GM23338 (cell line): ENCODE measurements at regions not wholly inside any gene's neighbourhood (a gene's known extent, or its start where the extent isn't known, plus 50 kb on each side); places are given as distances from the start of the nearest gene placed in this dataset.

ENCODE experiments used
- CREB1 ChIP-seq: fragments of 250-450 bp; sonication (Bioruptor Pico); IDR thresholded peaks from 2 replicates; pipeline ENCODE4 v1.5.0; 2020; ENCODE audit warnings: low read depth, mild to moderate bottlenecking, moderate library complexity
- EZH2 ChIP-seq: fragments of 200-600 bp; sonication (generic); IDR thresholded peaks from one replicate; pipeline ENCODE4 v1.8.0; 2017; ENCODE audit warnings: antibody characterized with exemption, mild to moderate bottlenecking, low read depth; ENCODE audit not compliant: unreplicated experiment
- EZH2phosphoT487 ChIP-seq: fragments of 200-600 bp; sonication (generic); IDR thresholded peaks from one replicate; pipeline ENCODE4 v1.8.1; 2018; ENCODE audit warnings: antibody characterized with exemption; ENCODE audit not compliant: unreplicated experiment
- NANOG ChIP-seq: IDR thresholded peaks from 2 replicates; pipeline ENCODE4 v1.6.1; 2016; ENCODE audit warnings: antibody characterized with exemption, borderline replicate concordance
- POLR2AphosphoS5 ChIP-seq: IDR thresholded peaks from 2 replicates; pipeline ENCODE4 v1.6.1; 2016; ENCODE audit warnings: antibody characterized with exemption, low read depth
- REST ChIP-seq: IDR thresholded peaks from one replicate; pipeline ENCODE4 v1.6.1; 2018; ENCODE audit warnings: antibody characterized with exemption; ENCODE audit not compliant: unreplicated experiment
- ZNF114 ChIP-seq: fragments of 250-450 bp; sonication (Bioruptor Pico); IDR thresholded peaks from 2 replicates; pipeline ENCODE4 v1.5.0; 2020; ENCODE audit warnings: mild to moderate bottlenecking, moderate library complexity
- ZNF331 ChIP-seq: fragments of 250-450 bp; sonication (Bioruptor Pico); IDR thresholded peaks from 2 replicates; pipeline ENCODE4 v1.5.0; 2020; ENCODE audit warnings: low read depth, mild to moderate bottlenecking, moderate library complexity
- TF ChIP-seq, protein P1 (sequence below), 2 experiments: fragments of 200-600 bp in 1 of 2; sonication (generic) in 1 of 2; conservative IDR thresholded peaks; 2 replicates each; pipeline versions ENCODE4 v1.5.1 to v1.6.1; 2016 to 2017; ENCODE audit warnings: antibody characterized with exemption in 2 of 2, low read depth in 2 of 2, mild to moderate bottlenecking in 2 of 2, moderate library complexity in 1 of 2
- TF ChIP-seq, protein P2 (sequence below): IDR thresholded peaks from 2 replicates; pipeline ENCODE4 v1.6.1; 2016; ENCODE audit warnings: antibody characterized with exemption
- TF ChIP-seq, protein P3 (sequence below): fragments of 250-450 bp; sonication (Bioruptor Pico); IDR thresholded peaks from 2 replicates; pipeline ENCODE4 v1.5.0; 2020; ENCODE audit warnings: mild to moderate bottlenecking, moderate library complexity

- TF ChIP-seq ZNF114 (CRISPR knock-in tag) (no peak), EZH2 (no peak), CREB1 (no peak), EZH2phosphoT487 (no peak), REST (no peak), POLR2AphosphoS5 (no peak), ZNF331 (CRISPR knock-in tag) (no peak), NANOG (no peak)
- TF ChIP-seq, protein P1, sequence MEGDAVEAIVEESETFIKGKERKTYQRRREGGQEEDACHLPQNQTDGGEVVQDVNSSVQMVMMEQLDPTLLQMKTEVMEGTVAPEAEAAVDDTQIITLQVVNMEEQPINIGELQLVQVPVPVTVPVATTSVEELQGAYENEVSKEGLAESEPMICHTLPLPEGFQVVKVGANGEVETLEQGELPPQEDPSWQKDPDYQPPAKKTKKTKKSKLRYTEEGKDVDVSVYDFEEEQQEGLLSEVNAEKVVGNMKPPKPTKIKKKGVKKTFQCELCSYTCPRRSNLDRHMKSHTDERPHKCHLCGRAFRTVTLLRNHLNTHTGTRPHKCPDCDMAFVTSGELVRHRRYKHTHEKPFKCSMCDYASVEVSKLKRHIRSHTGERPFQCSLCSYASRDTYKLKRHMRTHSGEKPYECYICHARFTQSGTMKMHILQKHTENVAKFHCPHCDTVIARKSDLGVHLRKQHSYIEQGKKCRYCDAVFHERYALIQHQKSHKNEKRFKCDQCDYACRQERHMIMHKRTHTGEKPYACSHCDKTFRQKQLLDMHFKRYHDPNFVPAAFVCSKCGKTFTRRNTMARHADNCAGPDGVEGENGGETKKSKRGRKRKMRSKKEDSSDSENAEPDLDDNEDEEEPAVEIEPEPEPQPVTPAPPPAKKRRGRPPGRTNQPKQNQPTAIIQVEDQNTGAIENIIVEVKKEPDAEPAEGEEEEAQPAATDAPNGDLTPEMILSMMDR (conservative IDR thresholded peaks at IDR 0.05; ENCODE audit: low read depth in 2 of 2), result no peak
- TF ChIP-seq, protein P2, sequence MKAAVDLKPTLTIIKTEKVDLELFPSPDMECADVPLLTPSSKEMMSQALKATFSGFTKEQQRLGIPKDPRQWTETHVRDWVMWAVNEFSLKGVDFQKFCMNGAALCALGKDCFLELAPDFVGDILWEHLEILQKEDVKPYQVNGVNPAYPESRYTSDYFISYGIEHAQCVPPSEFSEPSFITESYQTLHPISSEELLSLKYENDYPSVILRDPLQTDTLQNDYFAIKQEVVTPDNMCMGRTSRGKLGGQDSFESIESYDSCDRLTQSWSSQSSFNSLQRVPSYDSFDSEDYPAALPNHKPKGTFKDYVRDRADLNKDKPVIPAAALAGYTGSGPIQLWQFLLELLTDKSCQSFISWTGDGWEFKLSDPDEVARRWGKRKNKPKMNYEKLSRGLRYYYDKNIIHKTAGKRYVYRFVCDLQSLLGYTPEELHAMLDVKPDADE, result no peak
- TF ChIP-seq, protein P3, sequence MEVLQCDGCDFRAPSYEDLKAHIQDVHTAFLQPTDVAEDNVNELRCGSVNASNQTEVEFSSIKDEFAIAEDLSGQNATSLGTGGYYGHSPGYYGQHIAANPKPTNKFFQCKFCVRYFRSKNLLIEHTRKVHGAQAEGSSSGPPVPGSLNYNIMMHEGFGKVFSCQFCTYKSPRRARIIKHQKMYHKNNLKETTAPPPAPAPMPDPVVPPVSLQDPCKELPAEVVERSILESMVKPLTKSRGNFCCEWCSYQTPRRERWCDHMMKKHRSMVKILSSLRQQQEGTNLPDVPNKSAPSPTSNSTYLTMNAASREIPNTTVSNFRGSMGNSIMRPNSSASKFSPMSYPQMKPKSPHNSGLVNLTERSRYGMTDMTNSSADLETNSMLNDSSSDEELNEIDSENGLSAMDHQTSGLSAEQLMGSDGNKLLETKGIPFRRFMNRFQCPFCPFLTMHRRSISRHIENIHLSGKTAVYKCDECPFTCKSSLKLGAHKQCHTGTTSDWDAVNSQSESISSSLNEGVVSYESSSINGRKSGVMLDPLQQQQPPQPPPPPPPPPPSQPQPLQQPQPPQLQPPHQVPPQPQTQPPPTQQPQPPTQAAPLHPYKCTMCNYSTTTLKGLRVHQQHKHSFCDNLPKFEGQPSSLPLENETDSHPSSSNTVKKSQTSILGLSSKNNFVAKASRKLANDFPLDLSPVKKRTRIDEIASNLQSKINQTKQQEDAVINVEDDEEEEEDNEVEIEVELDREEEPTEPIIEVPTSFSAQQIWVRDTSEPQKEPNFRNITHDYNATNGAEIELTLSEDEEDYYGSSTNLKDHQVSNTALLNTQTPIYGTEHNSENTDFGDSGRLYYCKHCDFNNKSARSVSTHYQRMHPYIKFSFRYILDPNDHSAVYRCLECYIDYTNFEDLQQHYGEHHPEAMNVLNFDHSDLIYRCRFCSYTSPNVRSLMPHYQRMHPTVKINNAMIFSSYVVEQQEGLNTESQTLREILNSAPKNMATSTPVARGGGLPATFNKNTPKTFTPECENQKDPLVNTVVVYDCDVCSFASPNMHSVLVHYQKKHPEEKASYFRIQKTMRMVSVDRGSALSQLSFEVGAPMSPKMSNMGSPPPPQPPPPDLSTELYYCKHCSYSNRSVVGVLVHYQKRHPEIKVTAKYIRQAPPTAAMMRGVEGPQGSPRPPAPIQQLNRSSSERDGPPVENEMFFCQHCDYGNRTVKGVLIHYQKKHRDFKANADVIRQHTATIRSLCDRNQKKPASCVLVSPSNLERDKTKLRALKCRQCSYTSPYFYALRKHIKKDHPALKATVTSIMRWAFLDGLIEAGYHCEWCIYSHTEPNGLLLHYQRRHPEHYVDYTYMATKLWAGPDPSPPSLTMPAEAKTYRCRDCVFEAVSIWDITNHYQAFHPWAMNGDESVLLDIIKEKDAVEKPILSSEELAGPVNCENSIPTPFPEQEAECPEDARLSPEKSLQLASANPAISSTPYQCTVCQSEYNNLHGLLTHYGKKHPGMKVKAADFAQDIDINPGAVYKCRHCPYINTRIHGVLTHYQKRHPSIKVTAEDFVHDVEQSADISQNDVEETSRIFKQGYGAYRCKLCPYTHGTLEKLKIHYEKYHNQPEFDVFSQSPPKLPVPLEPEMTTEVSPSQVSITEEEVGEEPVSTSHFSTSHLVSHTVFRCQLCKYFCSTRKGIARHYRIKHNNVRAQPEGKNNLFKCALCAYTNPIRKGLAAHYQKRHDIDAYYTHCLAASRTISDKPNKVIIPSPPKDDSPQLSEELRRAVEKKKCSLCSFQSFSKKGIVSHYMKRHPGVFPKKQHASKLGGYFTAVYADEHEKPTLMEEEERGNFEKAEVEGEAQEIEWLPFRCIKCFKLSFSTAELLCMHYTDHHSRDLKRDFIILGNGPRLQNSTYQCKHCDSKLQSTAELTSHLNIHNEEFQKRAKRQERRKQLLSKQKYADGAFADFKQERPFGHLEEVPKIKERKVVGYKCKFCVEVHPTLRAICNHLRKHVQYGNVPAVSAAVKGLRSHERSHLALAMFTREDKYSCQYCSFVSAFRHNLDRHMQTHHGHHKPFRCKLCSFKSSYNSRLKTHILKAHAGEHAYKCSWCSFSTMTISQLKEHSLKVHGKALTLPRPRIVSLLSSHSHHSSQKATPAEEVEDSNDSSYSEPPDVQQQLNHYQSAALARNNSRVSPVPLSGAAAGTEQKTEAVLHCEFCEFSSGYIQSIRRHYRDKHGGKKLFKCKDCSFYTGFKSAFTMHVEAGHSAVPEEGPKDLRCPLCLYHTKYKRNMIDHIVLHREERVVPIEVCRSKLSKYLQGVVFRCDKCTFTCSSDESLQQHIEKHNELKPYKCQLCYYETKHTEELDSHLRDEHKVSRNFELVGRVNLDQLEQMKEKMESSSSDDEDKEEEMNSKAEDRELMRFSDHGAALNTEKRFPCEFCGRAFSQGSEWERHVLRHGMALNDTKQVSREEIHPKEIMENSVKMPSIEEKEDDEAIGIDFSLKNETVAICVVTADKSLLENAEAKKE (CRISPR knock-in tag), result no peak
These were observed 59.4 kb upstream of the ECE1 start for GRCh38 chr1:21349693-21350092.
